NCI-H748 (cell line): ENCODE measurements at regions not wholly inside any gene's neighbourhood (a gene's known extent, or its start where the extent isn't known, plus 50 kb on each side); places are given as distances from the start of the nearest gene placed in this dataset.
"Not testable (repeated sequence)": the region's sequence is repeated elsewhere in the genome, so short reads cannot be mapped to it uniquely, and the experiment has no call there.

Experiments used
- DNase-seq: peaks from one replicate; lab custom pipeline; 2025; ENCODE audit not compliant: unreplicated experiment; lab: John Stamatoyannopoulos, UW

GRCh38 chr3:147160984-147161383, 245.4 kb downstream of the ZIC4 start:
- no peak for DNase-seq

DNA sequence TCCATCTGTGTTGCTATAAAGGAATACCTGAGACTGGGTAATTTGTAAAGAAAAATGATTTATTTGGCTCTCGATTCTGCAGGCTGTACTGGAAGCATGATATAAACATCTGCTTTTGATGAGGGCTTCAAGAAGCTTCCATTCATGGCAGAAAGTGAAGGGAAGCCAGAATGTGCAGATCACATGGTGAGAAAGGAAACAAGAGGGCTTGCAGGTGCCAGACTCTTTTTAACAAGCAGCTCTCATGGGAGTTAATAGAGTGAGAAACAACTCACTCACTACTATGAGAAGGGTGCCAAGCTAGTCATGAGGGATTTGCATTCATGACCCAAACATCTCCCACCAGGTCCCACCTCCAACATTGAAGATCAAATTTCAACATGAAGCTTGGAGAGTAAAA, 247.2 kb downstream of the ZIC4 start:
- DNase-seq: no peak

DNA sequence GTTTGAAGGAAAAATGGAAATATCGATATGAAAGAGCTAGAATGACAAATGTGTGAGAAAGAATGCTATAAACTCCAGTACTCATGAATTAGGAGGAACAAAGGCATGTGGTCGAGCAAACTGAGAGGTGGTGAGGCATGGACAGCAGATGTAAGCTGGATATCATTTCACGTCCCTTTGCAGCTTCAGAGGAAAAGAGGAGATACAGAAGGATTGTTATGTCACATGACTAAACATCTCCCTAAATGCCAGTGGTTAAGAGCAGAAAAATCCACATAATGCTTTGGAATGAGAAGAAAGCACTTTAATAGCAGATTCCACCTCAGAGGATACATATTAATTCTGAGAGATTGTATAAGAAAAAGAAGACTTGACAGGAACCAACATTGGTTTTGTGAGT, 248.7 kb downstream of the ZIC4 start:
- DNase-seq: no peak

DNA sequence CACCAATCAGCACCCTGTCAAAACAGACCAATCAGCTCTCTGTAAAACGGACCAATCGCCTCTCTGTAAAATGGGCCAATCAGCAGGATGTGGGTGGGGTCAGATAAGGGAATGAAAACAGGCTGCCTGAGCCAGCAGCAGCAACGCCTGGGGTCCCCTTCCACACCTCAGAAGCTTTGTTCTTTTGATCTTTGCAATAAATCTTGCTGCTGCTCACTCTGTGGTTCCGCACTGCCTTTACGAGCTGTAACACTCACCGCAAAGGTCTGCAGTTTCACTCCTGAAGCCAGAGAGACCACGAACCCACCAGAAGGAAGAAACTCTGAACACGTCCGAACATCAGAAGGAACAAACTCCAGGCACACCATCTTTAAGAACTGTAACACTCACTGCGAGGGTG, 251.4 kb downstream of the ZIC4 start:
- DNase-seq: not testable (repeated sequence)

DNA sequence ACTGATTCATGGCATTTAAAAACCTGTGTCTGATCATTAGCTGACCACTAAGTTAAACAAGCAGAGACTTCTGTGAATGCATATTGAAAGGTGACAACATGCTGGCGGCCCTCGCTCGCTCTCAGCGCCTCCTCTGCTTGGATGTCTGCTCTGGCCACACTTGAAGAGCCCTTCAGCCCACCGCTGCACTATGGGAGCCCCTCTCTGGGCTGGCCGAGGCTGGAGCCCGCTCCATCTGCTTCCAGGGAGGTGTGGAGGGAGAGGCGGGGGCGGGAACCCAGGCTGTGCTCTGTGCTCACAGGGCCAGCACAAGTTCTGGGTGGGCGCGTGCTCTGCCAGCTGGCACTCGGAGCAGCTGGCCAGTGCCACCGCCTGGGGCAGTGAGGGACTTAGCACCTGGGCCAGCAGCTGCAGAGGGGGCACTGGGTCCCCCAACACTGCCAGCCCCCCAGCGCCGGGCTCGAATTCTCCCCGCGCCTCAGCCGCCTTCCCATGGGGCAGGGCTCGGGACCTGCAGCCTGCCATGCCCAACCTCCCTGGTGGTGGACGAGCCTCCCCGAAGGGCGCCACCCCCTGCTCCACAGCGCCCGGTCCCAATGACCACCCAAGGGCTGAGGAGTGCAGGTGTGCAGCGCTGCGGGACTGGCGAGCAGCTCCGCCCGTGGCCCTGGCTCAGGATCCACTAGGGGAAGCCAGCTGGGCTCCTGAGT, 252.4 kb downstream of the ZIC4 start:
- no peak for DNase-seq

DNA sequence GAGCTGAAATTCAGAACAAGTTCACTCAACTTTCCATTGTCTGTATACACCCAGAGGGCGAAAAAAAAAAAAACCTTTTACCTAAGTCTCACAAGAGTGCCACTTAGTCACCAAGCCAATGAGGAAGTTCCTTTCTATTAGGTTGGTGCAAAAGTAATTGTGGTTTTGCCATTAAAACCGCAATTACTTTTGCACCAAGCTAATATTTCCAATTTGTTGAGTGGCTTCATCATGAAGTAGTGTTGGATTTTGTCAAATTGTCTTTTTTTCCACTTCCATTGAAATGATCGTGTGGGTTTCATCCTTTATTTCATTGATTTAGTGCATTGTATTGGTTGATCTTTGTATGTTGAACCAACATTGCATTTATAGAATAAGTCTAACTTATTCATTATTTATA, 253.9 kb downstream of the ZIC4 start:
- DNase-seq: no peak

GRCh38 chr3:147141516-147142288, 264.6 kb downstream of the ZIC4 start:
- DNase-seq: no peak

- DNase-seq: no peak
These were observed 267.0 kb downstream of the ZIC4 start for GRCh38 chr3:147139341-147139740.

GRCh38 chr3:147132168-147132567, 274.2 kb downstream of the ZIC4 start:
- DNase-seq: no peak

GRCh38 chr3:147130461-147130860, 275.9 kb downstream of the ZIC4 start:
- no peak for DNase-seq

DNA sequence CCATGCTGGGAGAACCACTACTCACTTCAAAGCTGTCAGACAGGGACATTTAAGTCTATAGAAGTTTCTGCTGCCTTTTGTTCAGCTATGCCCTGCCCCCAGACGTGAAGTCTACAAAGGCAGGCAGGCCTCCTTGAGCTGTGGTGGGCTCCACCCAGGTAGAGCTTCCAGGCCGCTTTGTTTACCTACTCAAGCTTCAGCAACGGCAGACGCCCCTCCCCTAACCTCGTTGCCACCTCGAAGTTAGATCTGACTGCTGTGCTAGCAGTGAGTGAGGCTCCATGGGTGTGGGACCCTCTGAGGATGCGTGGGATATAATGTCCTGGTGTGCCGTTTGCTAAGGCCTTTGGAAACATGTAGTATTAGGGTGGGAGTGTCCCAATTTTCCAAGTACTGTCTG, 276.7 kb downstream of the ZIC4 start:
- no peak for DNase-seq

- DNase-seq: no peak
These were observed 284.0 kb downstream of the ZIC4 start for GRCh38 chr3:147122350-147122749.

DNA sequence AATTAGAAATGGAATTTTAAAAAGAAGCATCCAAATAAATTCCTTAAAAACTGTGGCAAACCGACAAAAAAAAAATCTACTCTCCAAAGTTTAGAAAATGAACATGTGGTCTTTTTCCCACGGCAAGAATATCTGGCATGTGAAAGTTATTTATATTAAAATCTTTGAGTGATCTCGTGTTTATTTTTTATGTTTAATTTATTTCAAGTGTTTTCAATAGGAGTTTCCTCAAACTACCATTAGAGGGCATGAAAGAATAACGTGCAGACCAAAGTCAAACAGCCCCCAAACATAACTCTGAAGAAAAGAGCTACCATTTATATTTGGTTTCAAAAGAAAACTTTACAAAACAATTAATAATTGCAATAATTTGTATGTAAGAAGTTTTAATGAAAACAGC, 286.4 kb downstream of the ZIC4 start:
- peak; percentile 21 for DNase-seq

- no peak for DNase-seq
These were observed 287.0 kb downstream of the ZIC4 start for GRCh38 chr3:147119346-147119745.

GRCh38 chr3:147118611-147119010, 287.7 kb downstream of the ZIC4 start:
- no peak for DNase-seq

GRCh38 chr3:147117631-147118030, 288.7 kb downstream of the ZIC4 start:
- DNase-seq: no peak

GRCh38 chr3:147113293-147114044, 292.9 kb downstream of the ZIC4 start:
- no peak for DNase-seq

- DNase-seq: no peak
These were observed 307.3 kb downstream of the ZIC4 start for GRCh38 chr3:147099076-147099475.

GRCh38 chr3:147090461-147090860, 315.9 kb downstream of the ZIC4 start:
- no peak for DNase-seq

- no peak for DNase-seq
These were observed 317.1 kb downstream of the ZIC4 start for GRCh38 chr3:147089286-147089685.

DNA sequence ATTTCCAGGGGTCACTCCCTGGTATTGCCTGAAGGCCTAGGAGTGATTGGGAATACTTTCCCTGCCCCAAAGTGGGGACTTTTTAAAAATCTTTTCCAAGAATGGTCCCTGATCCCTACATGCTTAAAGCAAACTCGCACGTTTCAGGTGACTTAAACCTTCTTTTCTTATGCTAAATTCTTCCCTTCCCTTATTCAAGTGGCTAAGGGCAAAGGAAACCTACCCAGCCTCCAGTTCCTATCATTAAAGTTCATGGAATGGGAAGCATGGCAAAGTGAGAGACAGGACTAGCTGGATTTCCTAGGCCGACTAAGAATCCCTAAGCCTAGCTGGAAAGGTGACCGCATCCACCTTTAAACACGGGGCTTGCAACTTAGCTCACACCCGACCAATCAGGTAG, 346.8 kb downstream of the ZIC4 start:
- DNase-seq: not testable (repeated sequence)

DNA sequence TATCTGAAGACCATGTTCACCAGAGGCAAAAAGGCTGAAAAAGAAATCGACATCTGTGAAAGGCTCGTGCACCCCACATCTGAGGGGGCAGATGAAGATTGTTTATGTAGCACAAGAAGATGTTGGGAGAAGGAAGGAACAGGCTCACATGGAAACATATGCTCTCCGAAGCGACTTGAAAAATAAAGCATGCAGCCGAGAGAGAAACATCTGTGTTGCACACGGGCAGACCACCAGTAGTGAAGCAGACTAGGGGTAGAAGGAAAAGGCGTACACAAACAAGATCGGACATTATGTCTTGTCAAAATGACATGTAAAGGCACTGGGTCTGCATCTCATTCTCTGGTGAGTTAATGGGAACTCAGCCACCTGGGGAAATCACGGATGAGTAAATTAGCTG, 356.5 kb downstream of the ZIC4 start:
- no peak for DNase-seq
